Endothelial cell (in vitro differentiated cells): ENCODE measurements at regions not wholly inside any gene's neighbourhood (a gene's known extent, or its start where the extent isn't known, plus 50 kb on each side); places are given as distances from the start of the nearest gene placed in this dataset.

Experiments
- DNase-seq: peaks from one replicate; pipeline ENCODE4 v3.0.0; 2021; ENCODE audit warnings: low spot score
- H3K27ac Mint-ChIP-seq: one replicate; pipeline ENCODE4 v1.8.0; 2021; ENCODE audit warnings: mixed read lengths, inconsistent platforms; ENCODE audit not compliant: unreplicated experiment
- H3K27me3 Mint-ChIP-seq: one replicate; pipeline ENCODE4 v1.8.0; 2021; ENCODE audit warnings: mild to moderate bottlenecking, moderate library complexity, mixed read lengths, inconsistent platforms; ENCODE audit not compliant: unreplicated experiment
- H3K36me3 Mint-ChIP-seq: one replicate; pipeline ENCODE4 v1.8.0; 2021; ENCODE audit warnings: mild to moderate bottlenecking, low read depth, mixed read lengths, inconsistent platforms; ENCODE audit not compliant: unreplicated experiment
- H3K4me1 Mint-ChIP-seq: one replicate; pipeline ENCODE4 v1.8.0; 2021; ENCODE audit warnings: mild to moderate bottlenecking, mixed read lengths, inconsistent platforms; ENCODE audit not compliant: unreplicated experiment
- H3K4me3 Mint-ChIP-seq: one replicate; pipeline ENCODE4 v1.8.0; 2021; ENCODE audit warnings: mild to moderate bottlenecking, mixed read lengths, inconsistent platforms; ENCODE audit not compliant: unreplicated experiment
- H3K9me3 Mint-ChIP-seq: one replicate; pipeline ENCODE4 v1.8.0; 2021; ENCODE audit warnings: mixed read lengths, inconsistent platforms; ENCODE audit not compliant: unreplicated experiment
- TF ChIP-seq, protein P1 (sequence below): fragments of 200-600 bp; sonication (generic); IDR thresholded peaks from one replicate; pipeline ENCODE4 v1.5.0; 2021; ENCODE audit warnings: antibody characterized with exemption; ENCODE audit not compliant: unreplicated experiment

DNA sequence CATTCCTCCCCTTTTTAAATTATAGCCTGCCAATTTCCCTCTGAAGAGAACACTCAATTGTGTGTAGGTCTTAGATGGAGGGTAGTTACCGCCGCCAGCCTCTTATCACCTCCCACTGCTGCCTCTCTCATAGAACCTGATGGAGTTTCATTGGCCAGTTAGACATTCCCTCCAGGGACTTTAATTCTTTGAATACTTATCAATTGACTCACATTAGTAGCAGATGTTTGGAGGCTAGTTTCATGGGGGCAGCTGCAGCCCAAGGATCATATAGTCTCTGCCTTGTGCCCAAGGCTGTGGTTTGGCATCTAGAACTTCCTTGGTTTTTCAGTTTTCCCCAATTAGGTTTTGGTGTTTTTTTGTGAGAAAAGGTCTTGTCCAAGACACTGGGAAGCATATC lies 318.9 kb upstream of the HTR2A start:
- peaks cover 16% of the 10 kb centered on the region for H3K4me1 Mint-ChIP-seq
- TF ChIP-seq, protein P1, sequence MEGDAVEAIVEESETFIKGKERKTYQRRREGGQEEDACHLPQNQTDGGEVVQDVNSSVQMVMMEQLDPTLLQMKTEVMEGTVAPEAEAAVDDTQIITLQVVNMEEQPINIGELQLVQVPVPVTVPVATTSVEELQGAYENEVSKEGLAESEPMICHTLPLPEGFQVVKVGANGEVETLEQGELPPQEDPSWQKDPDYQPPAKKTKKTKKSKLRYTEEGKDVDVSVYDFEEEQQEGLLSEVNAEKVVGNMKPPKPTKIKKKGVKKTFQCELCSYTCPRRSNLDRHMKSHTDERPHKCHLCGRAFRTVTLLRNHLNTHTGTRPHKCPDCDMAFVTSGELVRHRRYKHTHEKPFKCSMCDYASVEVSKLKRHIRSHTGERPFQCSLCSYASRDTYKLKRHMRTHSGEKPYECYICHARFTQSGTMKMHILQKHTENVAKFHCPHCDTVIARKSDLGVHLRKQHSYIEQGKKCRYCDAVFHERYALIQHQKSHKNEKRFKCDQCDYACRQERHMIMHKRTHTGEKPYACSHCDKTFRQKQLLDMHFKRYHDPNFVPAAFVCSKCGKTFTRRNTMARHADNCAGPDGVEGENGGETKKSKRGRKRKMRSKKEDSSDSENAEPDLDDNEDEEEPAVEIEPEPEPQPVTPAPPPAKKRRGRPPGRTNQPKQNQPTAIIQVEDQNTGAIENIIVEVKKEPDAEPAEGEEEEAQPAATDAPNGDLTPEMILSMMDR, result no peak
- no peaks in the 10 kb centered on the region for H3K36me3 Mint-ChIP-seq
- no peaks in the 10 kb centered on the region for H3K9me3 Mint-ChIP-seq
- H3K4me3 Mint-ChIP-seq, result no peak overlapping the region
- H3K27ac Mint-ChIP-seq, result no peak overlapping the region
- H3K27me3 Mint-ChIP-seq, result no peaks in the 10 kb centered on the region
- no peak for DNase-seq

DNA sequence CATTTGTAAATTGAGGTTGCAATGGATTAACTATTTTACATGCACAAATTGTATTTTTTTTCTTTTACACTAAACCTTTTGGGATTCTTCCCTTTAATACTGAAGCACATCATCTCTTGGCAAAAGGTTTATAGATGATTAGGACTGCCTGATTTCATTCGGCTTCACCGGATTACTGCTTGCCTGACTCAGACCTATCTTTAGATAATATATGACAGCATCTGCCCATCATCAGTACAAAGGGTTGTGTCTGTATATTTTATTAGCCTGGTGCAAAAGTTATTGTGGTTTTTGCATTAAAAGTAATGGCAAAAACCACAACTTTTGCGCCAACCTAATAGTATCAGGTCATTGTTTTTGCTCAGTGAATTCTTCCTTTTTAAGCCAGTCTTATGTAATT lies 316.2 kb upstream of the HTR2A start:
- no peaks in the 10 kb centered on the region for H3K9me3 Mint-ChIP-seq
- TF ChIP-seq, protein P1, result no peak

DNA sequence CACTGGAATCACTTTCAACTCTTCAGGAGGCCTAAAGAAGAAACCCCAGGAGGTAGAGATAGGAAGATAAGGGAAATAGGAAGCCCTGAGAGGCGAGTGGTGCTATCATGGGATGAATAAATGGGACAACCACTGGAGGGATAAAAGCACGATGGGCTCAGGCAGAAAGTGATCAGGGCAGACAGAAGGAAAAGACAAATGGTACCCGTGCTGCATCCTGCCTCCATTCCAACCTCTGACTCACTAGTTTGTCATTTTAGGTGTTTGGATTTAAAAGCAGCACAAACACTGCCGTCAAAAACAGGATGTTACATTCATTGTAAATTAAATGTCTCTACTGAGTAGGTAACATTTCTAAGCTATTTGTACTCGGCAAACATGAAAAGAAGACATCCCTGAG lies 314.3 kb upstream of the HTR2A start:
- no peak for DNase-seq
- Mint-ChIP-seq H3K27me3 (no peaks in the 10 kb centered on the region), H3K27ac (peak overlapping the region; percentile 44), H3K4me1 (peaks cover 17% of the 10 kb centered on the region), H3K4me3 (no peak overlapping the region), H3K9me3 (no peaks in the 10 kb centered on the region), H3K36me3 (no peaks in the 10 kb centered on the region)
- TF ChIP-seq, protein P1, result no peak

More for the DNA sequence above, 316.2 kb upstream of the HTR2A start:
- Mint-ChIP-seq H3K4me1 (peaks cover 17% of the 10 kb centered on the region), H3K4me3 (no peak overlapping the region), H3K36me3 (no peaks in the 10 kb centered on the region), H3K27me3 (no peaks in the 10 kb centered on the region), H3K27ac (no peak overlapping the region)
- no peak for DNase-seq

DNA sequence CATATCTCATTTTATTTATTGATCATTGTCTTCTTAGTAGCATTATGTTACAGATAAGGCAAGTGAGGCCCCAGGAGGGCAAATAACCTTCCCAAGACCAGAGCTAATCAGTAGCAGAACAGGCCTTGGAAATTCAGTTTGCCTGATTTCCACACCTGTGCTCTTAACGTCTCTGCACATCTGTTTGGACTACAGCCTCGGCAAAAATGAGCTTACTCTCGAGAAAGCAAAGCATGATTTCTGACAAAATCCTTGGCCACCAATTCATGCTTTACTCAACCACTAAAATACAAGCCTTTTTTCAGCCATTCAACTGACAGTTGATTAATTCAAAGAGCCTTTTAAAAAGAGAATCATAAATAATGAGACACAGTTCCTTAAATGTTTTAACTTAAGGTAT lies 309.3 kb upstream of the HTR2A start:
- Mint-ChIP-seq H3K9me3 (no peaks in the 10 kb centered on the region), H3K4me3 (no peak overlapping the region), H3K4me1 (peaks cover 5% of the 10 kb centered on the region), H3K36me3 (no peaks in the 10 kb centered on the region), H3K27me3 (peaks cover 2% of the 10 kb centered on the region), H3K27ac (no peak overlapping the region)
- no peak for DNase-seq
- TF ChIP-seq, protein P1, result no peak

DNA sequence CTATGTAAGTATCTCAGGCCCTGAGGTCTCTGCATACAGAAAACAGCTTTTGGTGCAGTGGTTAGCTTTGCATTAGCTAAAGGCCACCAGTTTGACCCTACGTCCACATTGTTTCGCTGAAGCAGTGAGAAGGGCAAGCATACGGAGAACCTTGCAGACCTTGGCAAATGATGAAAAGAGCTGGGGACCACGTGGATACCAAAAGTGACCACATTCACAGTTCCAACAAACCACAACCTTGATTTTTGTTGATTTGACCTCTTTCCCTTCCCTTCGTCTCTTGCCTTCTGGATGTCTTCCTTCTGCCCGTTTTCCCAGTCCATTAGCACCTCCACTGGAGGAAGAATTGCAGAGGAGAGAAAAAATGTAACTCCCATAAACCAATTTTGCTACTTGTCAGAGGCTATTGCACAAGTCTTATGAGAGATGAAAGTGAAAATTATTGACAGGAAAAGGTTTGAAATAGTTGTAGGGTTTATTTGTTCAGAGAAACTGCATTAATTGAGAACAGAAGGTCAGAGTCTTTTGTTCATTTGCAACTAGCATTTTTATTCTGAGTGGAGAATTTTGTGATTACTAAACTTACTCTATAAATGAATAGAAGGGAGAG lies 293.9 kb upstream of the HTR2A start:
- H3K27me3 Mint-ChIP-seq, result no peaks in the 10 kb centered on the region
- TF ChIP-seq, protein P1, result no peak
- no peaks in the 10 kb centered on the region for H3K4me1 Mint-ChIP-seq
- no peaks in the 10 kb centered on the region for H3K9me3 Mint-ChIP-seq
- H3K36me3 Mint-ChIP-seq, result no peaks in the 10 kb centered on the region
- H3K4me3 Mint-ChIP-seq, result no peak overlapping the region
- DNase-seq, result no peak
- no peak overlapping the region for H3K27ac Mint-ChIP-seq
